ENCODE measurements at regions not wholly inside any gene's neighbourhood (a gene's known extent, or its start where the extent isn't known, plus 50 kb on each side); places are given as distances from the start of the nearest gene placed in this dataset.
"Not testable (repeated sequence)": the region's sequence is repeated elsewhere in the genome, so short reads cannot be mapped to it uniquely, and the experiment has no call there.

- not testable (repeated sequence) for TF ChIP-seq CTCF, POLR2A (IDR thresholded peaks at IDR 0.05)
These were observed 96.8 kb downstream of the ART5 start for GRCh38 chr11:3544990-3545389.

Measured in body of pancreas (tissue), 4 donors.